HG03064 (cell line): ENCODE measurements at regions not wholly inside any gene's neighbourhood (a gene's known extent, or its start where the extent isn't known, plus 50 kb on each side); places are given as distances from the start of the nearest gene placed in this dataset.
"Not testable (repeated sequence)": the region's sequence is repeated elsewhere in the genome, so short reads cannot be mapped to it uniquely, and the experiment has no call there.

Experiments used
- ATAC-seq: cut with Tn5 transposase; IDR thresholded peaks from one replicate; pipeline ENCODE4 v1.9.1; 2021; ENCODE audit warnings: low read depth; ENCODE audit not compliant: unreplicated experiment

DNA sequence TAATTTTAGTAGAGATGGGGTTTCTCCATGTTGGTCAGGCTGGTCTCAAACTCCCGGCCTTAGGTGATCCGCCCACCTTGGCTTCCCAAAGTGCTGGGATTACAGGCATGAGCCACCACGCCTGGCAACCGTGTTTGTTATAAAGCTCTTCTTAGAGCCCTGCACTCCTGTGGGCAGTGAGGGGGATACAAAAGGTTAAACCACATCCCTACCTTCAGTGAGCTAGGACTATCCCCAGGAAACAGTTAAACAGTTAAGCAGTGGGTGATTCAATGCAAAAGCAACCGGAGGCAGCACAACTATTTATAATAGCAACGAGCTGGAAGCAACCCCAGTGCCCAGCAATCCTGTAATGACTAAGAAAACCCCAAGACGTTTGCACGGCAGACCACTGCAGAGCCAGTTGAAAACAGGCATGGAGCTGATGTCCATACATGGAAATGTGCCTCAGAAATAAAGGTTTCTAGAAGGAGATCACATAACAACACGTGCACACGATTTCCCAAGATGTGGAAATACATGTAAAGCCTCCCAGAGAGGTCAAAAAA, 107.2 kb upstream of the LYZL2 start:
- ATAC-seq = peak; percentile 75

DNA sequence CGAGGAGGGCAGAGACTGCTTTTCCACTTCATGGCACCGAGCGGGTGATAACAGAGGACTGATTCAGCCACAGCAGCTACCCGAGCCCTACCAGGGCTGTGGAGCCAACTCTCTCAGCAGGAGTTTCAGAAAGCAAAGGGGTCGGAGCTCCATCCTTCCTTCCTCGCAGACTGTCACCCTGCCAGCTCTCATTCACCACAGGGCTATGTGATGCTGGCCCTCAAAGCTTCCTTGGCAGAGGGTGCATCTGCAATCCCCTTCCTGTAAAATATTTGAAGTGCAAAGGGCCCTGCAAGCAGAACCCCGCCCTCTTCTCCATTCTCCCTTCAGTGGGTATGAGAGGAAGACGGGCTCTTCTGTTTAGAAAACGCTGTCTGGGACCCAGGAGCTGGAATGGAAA, 105.3 kb upstream of the LYZL2 start:
- no peak for ATAC-seq

DNA sequence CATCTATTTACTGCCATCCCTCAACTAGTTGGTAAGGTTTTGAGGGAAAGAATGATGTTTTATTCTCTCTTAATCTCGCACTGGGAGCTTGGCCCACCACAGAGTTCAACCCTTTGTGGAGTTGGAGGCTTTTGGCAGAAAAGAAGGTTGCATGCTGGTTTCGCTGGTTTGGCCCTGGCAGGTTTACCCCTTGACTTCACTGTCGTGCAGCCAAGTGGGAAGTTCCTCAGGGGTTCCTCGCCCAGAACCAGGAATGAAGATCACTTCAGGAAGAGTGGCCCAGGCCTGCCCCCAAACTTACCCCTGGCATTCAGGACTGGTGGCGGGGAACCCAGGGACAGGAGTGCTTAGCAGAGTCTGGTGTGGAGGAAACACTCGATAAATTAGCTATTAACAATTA, 103.1 kb upstream of the LYZL2 start:
- ATAC-seq = no peak

DNA sequence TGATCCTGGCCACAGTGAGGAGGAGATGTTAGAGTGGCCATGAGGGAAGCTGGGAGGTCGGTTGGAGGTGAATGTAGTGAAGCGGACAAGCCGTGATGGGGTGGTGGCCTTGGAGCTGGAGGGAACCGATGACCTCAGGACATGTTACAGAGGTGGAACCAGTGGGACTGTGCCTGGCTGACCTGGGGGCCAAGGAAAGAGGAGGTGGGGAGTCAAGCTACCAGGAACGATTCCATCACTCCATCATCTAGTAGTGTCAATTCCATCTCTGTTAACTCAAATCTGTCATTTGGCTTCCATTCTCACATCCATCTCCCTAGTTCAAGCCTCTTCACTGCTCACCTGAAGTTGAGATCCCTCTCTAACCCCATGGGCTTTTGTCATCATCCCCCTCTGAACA, 102.4 kb upstream of the LYZL2 start:
- no peak for ATAC-seq

DNA sequence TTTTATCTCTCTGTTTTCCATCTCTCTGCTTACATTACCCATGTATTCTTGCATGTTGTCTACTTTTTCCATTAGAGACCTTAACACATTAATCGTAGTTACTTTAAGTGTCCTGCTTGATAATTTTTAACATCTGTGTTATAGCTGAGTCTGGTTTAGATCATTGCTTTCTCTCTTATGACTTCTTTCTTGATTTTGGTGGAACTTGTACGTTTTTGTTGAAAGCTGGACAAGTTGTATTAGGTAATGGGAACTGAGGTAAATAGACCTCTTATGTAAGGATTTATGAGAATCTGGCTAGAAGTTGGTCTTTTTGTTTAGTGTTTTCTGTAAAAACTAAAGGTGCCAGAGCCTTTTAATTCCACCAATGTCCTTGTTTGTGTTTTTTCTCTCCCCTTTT, 100.8 kb upstream of the LYZL2 start:
- ATAC-seq = no peak

DNA sequence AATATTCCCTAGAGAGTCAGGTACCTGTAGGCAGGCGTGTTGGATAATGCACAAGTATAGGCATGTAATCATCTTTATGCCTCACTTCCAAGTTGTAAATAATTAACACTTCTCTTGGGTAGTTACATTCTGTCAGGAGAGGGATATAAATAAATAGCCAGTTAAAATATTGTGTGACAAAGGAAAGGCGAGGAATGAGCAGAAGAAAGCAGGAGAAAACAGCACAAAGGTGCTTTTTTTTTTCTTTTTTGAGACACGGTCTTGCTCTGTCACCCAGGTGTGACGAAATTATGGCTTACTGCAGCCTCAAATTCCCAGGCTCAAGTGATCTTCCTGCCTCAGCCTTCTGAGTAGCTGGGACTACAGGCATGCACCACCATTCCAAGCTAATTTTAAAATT, 99.2 kb upstream of the LYZL2 start:
- no peak for ATAC-seq

DNA sequence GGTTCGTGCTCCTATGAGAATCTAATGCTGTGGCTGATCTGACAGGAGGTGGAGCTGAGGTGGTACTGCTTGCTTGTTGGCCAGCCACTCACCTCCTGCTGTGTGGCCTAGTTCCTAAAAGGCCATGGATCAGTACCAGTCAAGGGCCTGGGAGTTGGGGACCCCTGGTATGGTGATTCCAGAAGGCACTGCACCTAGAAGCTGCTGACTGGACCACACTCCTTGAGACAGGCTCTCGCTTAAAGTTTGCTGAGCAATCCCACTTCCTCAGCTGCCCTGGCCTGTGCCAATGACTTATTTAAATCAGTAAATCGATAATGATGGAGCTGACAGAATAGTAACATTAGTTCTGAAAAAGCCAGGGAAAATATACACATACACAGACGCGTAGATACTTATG, 98.6 kb upstream of the LYZL2 start:
- no peak for ATAC-seq

DNA sequence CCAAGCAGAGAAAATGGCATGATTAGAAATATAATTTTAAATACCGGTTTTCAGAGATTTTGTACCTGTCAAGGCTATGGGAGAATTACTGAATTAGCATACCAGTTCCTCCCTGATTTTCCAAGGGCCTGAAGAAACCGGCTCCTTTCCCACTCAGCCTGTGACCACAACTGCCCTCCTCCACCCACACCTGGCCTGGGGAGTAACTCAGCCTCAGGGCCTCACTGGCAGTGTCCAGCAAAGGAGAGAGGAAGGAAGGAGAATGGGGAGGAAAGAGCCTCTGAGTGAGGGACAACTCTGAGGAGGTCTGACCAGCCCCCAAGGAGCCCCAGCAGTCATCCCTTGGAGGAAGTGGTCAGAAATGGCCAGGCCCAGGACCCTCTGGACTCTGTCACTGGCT, 98.0 kb upstream of the LYZL2 start:
- ATAC-seq = no peak

DNA sequence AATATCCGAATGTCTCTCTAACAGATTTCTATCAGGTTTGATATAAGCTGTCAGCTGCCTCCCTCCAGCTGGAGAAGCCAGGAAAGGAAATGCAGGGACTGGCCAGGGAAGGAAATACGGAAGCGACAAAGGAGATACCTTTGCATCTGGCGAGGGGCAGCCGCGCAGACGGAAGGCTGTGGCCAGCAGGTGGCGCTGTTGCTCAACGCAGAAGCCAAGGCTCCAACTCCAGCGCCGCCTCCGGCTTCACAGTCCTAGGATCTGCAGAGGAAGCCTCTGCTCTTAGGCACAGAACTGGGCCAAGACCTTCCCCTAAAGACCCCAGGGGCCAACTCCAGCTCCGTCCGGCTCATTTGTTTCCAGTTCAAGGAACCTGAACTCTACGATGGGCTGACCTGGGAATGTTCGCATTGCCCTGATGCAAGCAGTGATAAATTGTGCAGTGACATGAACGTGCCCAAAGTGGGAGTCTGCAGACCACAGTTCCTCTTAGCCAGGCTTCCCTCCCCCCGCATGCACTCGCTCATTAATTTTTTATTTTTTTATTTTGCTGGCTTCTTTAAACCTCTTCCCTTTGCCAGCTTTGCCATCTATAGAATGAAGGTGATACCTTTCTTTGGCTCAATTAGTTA, 97.3 kb upstream of the LYZL2 start:
- ATAC-seq = not testable (repeated sequence)

DNA sequence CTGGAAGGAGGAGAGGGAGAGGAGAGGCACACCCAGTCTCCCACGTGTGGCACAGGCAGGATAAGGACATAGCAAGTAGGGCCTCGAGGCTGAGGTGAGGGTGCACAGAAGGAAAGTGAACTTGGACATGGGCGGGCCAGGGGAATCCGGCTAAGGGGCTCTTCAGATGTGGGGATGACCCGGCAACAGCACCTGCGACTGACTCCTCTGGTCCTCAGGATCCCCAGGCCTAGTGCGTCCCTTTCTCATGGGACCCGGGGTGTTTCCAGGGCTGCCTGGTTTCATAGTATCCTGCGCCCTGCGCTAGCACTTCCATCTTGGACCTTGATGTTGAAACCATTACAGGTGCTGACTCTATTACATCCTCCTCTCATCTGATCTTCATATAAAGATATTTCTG, 96.1 kb upstream of the LYZL2 start:
- ATAC-seq = no peak

DNA sequence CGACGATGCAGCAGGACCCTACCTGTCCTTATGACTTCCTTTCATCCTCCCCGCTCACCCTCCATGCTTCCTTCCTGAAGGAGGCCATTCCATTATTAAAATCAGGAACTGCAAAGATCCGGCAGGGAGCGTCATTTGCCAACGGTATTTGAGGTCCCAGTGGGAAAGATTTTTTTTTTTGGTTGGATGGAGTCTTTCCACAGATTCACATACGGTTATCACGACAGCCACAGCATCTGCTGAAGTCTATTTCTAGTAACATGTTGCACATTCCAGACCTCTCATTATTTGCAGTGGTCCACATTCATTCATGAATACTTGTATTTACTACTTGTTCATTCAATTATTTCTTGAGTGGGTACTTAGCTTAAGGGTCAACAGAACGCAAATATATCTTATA, 94.7 kb upstream of the LYZL2 start:
- ATAC-seq = no peak

DNA sequence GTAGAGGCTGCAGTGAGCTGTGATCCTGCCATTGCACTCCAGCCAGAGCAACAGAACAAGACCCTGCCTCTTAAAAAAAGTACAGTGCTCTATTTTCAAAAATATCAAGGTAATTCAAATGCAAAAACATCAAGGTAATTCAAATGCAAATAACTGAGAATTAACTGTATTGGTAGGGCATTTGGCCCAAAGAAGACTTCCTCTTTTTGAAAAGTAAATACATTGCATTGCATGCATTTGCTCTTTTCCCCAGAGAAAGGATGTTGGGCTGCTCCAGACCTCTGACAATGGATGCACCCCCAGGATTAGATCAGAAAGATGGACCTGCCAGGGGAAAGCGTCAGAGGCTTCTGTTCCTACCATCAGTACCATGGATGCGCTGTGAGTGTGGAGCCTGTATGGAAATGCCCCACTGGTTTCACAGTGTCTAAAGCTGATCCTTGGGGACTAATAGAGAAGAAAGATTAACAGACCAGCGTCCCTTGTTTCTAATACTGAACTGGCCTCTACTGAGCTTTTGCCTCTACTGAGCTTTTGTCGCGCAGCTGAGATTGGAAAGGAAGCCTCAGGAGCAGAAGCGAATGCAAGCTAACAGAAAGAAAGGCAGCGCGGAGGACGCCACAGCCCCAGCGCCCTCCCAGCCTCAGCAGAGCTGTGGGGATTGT, 93.5 kb upstream of the LYZL2 start:
- no peak for ATAC-seq

DNA sequence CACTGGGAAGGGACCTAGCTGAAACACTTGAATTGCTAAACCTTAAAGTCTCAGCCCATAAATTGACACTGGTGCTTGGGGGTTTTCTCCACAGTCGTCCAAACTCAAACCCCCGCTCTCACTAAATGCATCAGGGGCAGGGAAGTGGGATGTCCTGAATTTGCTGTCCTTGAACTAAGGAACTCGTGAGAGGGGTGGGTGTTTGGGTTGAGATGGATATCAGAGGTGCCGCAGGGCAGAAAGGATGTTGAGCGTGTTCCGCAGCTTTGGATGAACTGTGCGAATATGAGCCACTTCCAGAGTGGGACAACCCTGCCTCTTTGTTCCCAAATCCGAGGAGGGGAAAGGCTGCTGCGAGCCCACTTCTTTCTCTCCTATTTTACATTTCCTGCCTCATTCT, 90.3 kb upstream of the LYZL2 start:
- ATAC-seq = no peak

DNA sequence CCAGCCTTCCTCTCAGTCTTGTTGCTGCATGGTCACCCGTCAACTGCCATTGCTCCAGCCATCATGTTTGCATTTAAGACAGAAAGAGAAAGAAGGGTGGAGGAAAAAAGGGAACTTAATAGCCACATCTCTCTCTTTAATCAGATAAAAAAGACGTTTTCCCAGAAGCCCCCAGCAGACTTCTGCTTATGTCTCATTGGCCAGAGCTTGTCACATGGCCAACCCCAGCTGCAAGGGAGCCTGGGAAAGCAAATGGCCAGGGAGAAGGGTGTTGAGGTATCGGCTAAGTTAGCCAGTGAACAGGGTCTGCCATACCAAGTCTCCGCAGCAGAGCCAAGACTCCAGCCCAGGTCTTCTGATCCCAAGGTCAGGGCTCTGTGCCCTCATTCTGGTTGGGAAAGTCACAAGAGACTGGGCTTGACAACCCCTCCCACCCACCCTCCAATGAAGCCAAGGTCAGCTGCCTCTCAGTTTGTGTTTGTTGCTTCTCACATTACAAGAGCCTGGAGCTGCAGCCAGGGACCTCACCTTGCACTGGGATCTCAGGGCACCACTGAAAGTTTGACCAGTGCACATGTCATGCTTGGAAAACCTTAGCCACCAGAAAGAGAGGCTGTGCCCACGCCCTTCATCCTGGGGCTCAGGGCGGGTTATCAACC, 80.3 kb upstream of the LYZL2 start:
- no peak for ATAC-seq

DNA sequence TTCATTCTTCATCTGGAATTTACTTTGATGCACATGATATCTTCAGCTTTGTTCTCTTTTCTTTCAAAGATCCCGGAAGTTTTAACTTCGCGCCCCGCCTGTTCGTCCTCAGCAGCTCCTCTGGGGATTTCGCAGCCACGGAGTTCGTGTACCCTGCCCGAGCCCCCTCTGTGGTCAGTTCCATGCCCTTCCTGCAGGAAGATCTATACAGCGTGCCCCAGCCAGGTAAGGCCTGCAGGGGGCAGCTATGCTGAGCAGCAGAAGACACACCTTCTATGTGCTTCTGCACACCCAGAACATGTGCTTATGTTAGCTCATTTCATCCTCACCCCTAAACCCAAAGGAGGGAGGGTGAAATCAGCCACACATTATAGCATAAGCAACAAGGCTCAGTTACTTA, 79.7 kb upstream of the LYZL2 start:
- ATAC-seq = no peak

DNA sequence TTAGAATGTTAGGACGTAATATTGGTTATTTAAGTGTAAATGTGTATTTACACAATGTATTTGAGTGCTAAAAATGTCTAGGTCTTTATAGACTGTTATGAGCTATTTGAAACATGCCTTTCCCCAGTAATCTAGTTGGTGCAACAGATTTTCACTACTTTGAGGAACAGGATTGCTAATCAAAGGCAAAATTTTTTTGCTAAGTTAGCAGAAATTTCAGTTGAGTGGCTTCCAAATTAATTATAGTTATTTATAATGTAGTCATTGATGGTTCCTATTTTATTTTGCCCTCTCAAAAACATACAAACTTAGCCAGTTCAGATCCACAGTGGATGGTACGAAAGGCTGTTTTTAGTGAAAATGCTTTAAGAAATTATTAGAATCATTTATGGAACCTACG, 78.7 kb upstream of the LYZL2 start:
- no peak for ATAC-seq

DNA sequence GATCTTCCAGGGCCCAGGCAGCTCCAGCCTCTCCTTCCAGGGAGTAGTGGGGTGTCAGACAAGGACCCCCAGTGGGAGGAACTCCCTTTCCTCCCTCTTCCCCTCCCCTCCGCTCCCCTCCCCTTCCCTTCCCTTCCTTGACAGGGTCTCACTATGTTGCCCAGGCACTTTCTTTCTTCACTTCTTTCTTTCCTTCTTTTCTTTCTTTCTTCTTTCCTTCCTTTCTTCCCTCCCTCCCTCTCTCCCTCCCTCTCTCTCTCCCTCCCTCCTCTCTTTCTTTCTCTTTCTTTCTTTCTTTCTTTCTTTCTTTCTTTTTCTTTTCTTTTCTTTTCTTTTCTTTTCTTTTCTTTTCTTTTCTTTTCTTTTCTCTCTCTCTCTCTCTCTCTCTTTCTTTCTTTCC, 76.6 kb upstream of the LYZL2 start:
- not testable (repeated sequence) for ATAC-seq

DNA sequence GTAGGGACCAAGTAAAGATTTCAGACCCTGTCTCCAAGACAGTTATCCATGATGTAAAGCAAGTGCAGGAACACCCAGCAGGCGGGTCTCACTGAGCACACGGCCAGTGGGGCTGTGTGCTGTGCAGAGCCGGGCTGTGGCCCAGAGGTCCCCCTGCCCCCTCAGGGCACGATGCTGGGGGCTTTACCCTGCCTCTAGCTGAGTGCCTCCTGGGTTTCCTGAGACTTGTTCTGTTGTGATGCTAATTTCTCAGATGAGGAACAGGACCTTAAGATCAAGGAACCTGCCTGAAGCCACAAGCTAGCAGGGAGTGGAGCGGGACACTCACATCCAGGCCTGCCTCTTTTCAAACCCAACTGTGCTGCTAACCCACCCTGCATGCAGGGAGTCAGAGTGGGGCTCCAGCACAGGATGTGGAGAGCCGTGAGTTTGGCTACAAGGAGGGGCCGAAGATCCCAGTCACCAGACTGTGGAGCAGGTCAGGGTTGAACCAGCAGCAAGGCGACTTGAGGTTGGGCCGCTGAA, 76.1 kb upstream of the LYZL2 start:
- peak; percentile 22 for ATAC-seq

DNA sequence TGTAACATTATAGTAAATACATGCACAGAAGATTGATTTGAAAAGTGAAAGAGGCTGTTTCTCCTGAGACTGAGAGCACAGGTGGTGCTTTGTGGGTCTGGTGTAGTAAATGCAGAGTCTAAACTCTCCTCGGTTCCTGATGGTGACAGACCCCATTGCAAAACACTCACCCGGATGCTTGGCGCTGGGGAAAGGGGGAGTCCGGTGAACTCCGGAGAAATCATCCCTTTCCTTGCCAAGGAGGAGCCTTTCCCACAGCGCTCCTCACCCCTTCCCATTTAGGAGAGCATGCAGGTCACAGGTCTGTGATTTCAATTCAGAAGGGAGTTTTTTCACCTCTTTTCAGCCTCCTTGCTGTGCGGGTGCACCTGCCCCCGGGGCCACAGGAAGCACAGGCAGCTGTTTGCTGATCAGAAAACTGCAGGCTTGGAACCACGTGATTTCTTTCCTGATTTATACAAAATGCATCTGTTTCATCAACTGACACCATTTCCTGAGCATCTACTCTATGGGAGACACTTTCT, 75.6 kb upstream of the LYZL2 start:
- peak; percentile 43 for ATAC-seq

DNA sequence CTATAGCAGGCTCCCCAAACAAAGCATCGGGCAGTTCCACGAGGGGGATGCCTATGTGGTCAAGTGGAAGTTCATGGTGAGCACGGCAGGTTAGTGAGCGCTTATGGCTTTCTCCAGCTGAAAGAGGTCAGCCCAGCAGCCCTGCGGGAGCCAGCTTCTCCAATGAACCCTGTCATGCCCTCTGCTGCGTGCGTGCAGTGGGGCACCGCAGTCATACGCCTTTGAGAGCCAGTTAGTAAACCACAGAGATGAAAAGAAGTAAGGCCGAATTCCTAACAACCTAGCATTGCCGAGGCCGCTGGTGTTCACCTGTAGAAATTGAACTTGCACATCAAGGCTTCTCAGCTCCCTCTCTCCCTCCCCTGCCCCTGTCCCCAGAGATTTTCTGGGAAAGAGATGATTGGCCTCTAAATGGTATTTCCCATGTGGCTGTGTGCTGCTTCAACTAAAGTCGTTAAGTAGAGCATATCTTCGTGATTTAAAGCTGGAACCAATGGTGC, 75.1 kb upstream of the LYZL2 start:
- ATAC-seq = not testable (repeated sequence)

DNA sequence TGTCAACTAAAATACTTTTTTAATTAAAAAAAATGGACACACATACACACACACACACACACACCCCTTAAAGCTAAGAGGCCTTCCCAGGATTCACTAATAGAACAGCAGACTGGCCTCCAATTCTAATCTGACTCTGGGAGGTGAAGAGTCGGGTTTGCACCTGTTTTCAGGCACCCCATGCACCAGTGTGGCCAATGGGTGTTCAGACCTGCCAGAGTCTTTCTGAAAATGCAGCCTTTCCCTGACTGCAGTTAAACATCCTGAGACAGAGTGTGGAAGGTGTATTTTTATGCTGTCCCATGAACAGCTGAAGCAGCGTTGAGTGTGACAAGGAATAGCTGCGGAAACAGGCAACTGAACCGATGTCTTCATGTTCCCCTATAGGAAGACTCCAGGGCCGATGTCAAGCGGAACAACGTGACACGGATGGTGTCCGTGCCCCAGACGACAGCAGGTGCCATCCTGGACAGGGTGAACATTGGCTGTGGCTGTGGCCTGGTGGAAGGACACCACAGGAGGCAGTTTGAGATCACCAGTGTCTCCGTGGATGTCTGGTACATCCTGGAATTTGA, 74.6 kb upstream of the LYZL2 start:
- no peak for ATAC-seq
